ENCODE measurements at regions not wholly inside any gene's neighbourhood (a gene's known extent, or its start where the extent isn't known, plus 50 kb on each side); places are given as distances from the start of the nearest gene placed in this dataset.

DNA sequence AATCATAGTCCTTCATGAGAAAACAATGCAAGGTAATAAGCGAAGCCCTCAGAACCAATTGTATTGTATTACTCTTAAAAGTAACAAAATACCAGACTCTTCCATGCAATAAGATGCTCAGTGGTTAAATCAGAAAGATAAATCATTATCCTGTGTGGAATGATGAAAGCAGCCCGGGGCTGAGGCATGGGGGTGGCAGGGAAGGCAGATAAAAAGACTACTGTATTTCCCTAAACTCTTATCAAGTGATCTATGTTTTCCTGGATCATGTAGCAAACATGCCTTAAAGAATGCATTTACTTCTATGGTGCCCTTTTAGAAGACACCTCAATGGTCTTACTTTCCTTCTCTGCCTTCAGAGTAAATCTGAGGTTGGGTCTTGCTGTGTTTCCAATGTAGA is 105.6 kb upstream of the DAPK1 start:
- Histone ChIP-seq H2BK12ac (ENCODE audit: insufficient read length, low read depth, low read length) (no peak overlapping the region), H3K27ac (ENCODE audit: insufficient read length, low read depth, low read length) (no peak overlapping the region), H3K23ac (ENCODE audit: insufficient read length, low read depth, low read length) (no peak overlapping the region), H3K27me3 (ENCODE audit: insufficient read depth, low read length) (no peaks in the 10 kb centered on the region), H4K5ac (ENCODE audit: insufficient read length, low read depth, low read length) (no peak overlapping the region), H4K20me1 (ENCODE audit: control insufficient read depth, insufficient read depth, insufficient read length) (no peaks in the 10 kb centered on the region), H3K56ac (ENCODE audit: insufficient read length, low read depth, low read length) (no peak overlapping the region), H3K14ac (ENCODE audit: insufficient read depth, low read length) (no peak overlapping the region), H3K23me2 (ENCODE audit: insufficient read length, low read depth, low read length, poor library complexity, severe bottlenecking) (no peaks in the 10 kb centered on the region), H2BK15ac (ENCODE audit: low read depth, low read length) (no peak overlapping the region), H2BK20ac (ENCODE audit: low read depth, low read length, poor library complexity, severe bottlenecking) (no peak overlapping the region), H3K4me2 (ENCODE audit: insufficient read depth, insufficient read length, low read length) (no peak overlapping the region), H3K18ac (ENCODE audit: insufficient read length, low read depth, low read length) (no peak overlapping the region), H2AFZ (ENCODE audit: low read length) (no peak overlapping the region), H2AK5ac (ENCODE audit: insufficient read length, low read length) (no peak overlapping the region), H2BK5ac (ENCODE audit: insufficient read length, low read length) (no peak overlapping the region), H3K4me1 (ENCODE audit: insufficient read depth, low read length) (peaks cover 17% of the 10 kb centered on the region; the same call in 1 of the 2 replicates), H4K8ac (replicated peaks; ENCODE audit: insufficient read length, low read depth, low read length) (no peak overlapping the region), H3K79me2 (ENCODE audit: insufficient read depth, low read length) (no peaks in the 10 kb centered on the region), H4K91ac (ENCODE audit: insufficient read length, low read depth, low read length) (no peak overlapping the region), H3K79me1 (ENCODE audit: insufficient read depth, low read depth, low read length, poor library complexity, severe bottlenecking) (no peaks in the 10 kb centered on the region), H3T11ph (ENCODE audit: low read length) (no peak overlapping the region), H2BK120ac (ENCODE audit: low read depth, low read length, poor library complexity, severe bottlenecking) (no peak overlapping the region), H3K9ac (ENCODE audit: extremely low read depth, insufficient read length, low read length) (no peak overlapping the region), H3K4ac (ENCODE audit: low read depth, low read length) (no peak overlapping the region), H3K9me3 (ENCODE audit: control insufficient read depth, low read depth, low read length) (no peaks in the 10 kb centered on the region)
- TF ChIP-seq, protein P1, sequence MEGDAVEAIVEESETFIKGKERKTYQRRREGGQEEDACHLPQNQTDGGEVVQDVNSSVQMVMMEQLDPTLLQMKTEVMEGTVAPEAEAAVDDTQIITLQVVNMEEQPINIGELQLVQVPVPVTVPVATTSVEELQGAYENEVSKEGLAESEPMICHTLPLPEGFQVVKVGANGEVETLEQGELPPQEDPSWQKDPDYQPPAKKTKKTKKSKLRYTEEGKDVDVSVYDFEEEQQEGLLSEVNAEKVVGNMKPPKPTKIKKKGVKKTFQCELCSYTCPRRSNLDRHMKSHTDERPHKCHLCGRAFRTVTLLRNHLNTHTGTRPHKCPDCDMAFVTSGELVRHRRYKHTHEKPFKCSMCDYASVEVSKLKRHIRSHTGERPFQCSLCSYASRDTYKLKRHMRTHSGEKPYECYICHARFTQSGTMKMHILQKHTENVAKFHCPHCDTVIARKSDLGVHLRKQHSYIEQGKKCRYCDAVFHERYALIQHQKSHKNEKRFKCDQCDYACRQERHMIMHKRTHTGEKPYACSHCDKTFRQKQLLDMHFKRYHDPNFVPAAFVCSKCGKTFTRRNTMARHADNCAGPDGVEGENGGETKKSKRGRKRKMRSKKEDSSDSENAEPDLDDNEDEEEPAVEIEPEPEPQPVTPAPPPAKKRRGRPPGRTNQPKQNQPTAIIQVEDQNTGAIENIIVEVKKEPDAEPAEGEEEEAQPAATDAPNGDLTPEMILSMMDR (conservative IDR thresholded peaks at IDR 0.05), result no peak
- Mint-ChIP-seq H3K4me1 (peaks cover 35 to 44% of the 10 kb centered on the region in 2 experiments), H3K36me3 (ENCODE audit: insufficient read depth in 1 of 3, low read depth in 3 of 3) (peaks cover 5 to 9% (median 6%) of the 10 kb centered on the region in 3 experiments; a peak in 5 of 7 replicates), H3K27me3 (ENCODE audit: low read depth) (no peaks in the 10 kb centered on the region), H3K27ac (no peak overlapping the region; a peak in 1 of 7 replicates), H3K9me3 (peaks cover 0 to 6% of the 10 kb centered on the region in 2 experiments; a peak in 3 of 5 replicates), H3K4me3 (no peak overlapping the region)
- no CpG with 5 or more reads among the region's 2 CpGs for whole genome bisulfite sequencing (ENCODE audit: extremely low coverage, insufficient read length, low lambda C conversion rate)
- no peak for DNase-seq
